HL-60 (cell line): ENCODE measurements at regions not wholly inside any gene's neighbourhood (a gene's known extent, or its start where the extent isn't known, plus 50 kb on each side); places are given as distances from the start of the nearest gene placed in this dataset.

ENCODE experiments used
- DNase-seq, 2 experiments: peaks; one replicate each; pipeline ENCODE4 v3.0.0-alpha.2; 2010 to 2020; ENCODE audit warnings: low read depth in 1 of 2, low spot score in 1 of 2
- H3K27ac ChIP-seq: fragments of 250-450 bp; sonication (Bioruptor Pico); replicated peaks from 2 replicates; pipeline ENCODE4 v1.5.1; 2020; ENCODE audit warnings: mild to moderate bottlenecking, moderate library complexity
- H3K27me3 ChIP-seq: fragments of 250-450 bp; sonication (Bioruptor Pico); 2 replicates; pipeline ENCODE4 v1.5.1; 2021; ENCODE audit warnings: mild to moderate bottlenecking, moderate library complexity; ENCODE audit not compliant: insufficient read depth, poor library complexity, severe bottlenecking
- H3K4me3 ChIP-seq: replicated peaks from 2 replicates; pipeline ENCODE4 v1.5.1; 2011; ENCODE audit warnings: mild to moderate bottlenecking, control low read depth, low read length; ENCODE audit not compliant: insufficient read depth
- GABPA ChIP-seq: IDR thresholded peaks from 2 replicates; pipeline ENCODE4 v1.6.1; 2012; ENCODE audit warnings: low read depth
- POLR2AphosphoS5 ChIP-seq: IDR thresholded peaks from 2 replicates; pipeline ENCODE4 v1.6.1; 2012; ENCODE audit warnings: low read depth
- SPI1 ChIP-seq: IDR thresholded peaks from 2 replicates; pipeline ENCODE4 v1.6.1; 2012; ENCODE audit warnings: low read depth, mild to moderate bottlenecking, borderline replicate concordance
- TF ChIP-seq, protein P1 (sequence below): IDR thresholded peaks from 2 replicates; pipeline ENCODE4 v1.6.1; 2012; ENCODE audit warnings: low read depth; ENCODE audit not compliant: insufficient replicate concordance
- TF ChIP-seq, protein P2 (sequence below): IDR thresholded peaks from one replicate; pipeline ENCODE4 v1.5.1; 2011; ENCODE audit warnings: low read length, control low read depth, inconsistent platforms; ENCODE audit not compliant: insufficient read depth

DNA sequence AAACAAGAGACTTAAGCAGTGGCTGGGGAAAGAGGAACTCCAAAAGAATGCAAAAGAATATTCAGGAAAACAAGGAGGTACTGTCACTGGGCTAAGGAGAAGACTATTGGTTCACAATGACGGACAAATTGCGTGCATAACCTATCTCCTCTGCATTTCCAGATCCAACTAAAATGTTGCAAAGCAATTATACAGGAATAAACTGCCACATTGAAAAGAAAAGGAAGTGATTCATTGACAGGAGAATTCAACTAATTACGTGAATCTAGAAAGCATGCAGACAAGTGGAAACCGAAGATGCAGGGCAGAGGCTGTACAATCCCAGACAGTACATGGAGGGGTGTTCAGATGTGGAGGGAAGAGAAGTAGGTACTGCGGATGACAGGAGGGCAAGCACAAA lies 152.8 kb upstream of the RIPOR2 start:
- H3K4me3 ChIP-seq, result no peak overlapping the region
- TF ChIP-seq GABPA, result no peak
- peak; percentile 8; the same call in 1 of the 2 replicates for TF ChIP-seq SPI1
- H3K27me3 ChIP-seq, result no peaks in the 10 kb centered on the region
- no peak overlapping the region for H3K27ac ChIP-seq
- peak in 1 of 2 experiments; percentile 18 for DNase-seq

DNA sequence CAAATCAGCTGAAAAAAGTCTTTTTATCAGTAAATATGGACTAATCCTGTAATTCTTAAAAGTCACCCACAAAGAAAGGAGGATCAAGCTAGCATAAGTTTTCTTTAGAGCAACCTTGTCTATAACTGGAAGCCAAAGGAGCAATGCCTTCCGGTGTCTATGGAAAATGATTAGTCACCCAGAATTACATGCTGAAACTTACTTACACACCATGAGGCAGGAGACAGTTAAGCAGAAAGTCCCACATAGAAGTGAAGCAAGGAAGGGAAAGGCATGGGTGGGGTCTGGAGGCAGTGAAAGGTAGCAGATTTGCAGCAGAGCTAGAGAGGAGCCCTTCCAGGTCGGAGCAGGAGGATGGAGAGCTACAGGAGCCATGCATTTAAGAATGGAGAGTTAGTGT lies 153.7 kb upstream of the RIPOR2 start:
- Histone ChIP-seq H3K27me3 (no peaks in the 10 kb centered on the region), H3K27ac (no peak overlapping the region), H3K4me3 (no peak overlapping the region)
- TF ChIP-seq SPI1 (no peak), POLR2AphosphoS5 (no peak), GABPA (no peak)
- TF ChIP-seq, protein P1, sequence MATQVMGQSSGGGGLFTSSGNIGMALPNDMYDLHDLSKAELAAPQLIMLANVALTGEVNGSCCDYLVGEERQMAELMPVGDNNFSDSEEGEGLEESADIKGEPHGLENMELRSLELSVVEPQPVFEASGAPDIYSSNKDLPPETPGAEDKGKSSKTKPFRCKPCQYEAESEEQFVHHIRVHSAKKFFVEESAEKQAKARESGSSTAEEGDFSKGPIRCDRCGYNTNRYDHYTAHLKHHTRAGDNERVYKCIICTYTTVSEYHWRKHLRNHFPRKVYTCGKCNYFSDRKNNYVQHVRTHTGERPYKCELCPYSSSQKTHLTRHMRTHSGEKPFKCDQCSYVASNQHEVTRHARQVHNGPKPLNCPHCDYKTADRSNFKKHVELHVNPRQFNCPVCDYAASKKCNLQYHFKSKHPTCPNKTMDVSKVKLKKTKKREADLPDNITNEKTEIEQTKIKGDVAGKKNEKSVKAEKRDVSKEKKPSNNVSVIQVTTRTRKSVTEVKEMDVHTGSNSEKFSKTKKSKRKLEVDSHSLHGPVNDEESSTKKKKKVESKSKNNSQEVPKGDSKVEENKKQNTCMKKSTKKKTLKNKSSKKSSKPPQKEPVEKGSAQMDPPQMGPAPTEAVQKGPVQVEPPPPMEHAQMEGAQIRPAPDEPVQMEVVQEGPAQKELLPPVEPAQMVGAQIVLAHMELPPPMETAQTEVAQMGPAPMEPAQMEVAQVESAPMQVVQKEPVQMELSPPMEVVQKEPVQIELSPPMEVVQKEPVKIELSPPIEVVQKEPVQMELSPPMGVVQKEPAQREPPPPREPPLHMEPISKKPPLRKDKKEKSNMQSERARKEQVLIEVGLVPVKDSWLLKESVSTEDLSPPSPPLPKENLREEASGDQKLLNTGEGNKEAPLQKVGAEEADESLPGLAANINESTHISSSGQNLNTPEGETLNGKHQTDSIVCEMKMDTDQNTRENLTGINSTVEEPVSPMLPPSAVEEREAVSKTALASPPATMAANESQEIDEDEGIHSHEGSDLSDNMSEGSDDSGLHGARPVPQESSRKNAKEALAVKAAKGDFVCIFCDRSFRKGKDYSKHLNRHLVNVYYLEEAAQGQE, result no peak
- TF ChIP-seq, protein P2, sequence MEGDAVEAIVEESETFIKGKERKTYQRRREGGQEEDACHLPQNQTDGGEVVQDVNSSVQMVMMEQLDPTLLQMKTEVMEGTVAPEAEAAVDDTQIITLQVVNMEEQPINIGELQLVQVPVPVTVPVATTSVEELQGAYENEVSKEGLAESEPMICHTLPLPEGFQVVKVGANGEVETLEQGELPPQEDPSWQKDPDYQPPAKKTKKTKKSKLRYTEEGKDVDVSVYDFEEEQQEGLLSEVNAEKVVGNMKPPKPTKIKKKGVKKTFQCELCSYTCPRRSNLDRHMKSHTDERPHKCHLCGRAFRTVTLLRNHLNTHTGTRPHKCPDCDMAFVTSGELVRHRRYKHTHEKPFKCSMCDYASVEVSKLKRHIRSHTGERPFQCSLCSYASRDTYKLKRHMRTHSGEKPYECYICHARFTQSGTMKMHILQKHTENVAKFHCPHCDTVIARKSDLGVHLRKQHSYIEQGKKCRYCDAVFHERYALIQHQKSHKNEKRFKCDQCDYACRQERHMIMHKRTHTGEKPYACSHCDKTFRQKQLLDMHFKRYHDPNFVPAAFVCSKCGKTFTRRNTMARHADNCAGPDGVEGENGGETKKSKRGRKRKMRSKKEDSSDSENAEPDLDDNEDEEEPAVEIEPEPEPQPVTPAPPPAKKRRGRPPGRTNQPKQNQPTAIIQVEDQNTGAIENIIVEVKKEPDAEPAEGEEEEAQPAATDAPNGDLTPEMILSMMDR, result no peak
- peak in 1 of 2 experiments; percentile 49 for DNase-seq

DNA sequence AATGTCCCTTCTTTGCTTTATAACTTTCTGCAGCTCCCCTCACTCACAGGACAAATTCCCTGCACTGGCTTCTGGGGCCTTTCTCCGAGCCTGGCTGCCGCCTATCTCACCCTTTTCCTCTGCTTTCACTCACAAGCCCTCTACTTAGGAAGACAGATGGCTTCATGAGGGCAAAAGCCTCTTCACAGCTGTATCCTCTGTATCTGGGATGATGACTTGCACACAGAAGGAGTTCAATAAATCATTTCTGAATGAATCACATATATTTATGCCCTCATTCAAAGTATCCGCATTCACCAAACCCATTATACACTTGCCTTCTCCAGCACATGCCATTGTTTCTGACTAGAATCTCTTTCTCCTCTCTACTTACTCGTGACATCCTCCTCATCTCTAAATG lies 159.0 kb upstream of the RIPOR2 start:
- no peak overlapping the region for H3K27ac ChIP-seq

DNA sequence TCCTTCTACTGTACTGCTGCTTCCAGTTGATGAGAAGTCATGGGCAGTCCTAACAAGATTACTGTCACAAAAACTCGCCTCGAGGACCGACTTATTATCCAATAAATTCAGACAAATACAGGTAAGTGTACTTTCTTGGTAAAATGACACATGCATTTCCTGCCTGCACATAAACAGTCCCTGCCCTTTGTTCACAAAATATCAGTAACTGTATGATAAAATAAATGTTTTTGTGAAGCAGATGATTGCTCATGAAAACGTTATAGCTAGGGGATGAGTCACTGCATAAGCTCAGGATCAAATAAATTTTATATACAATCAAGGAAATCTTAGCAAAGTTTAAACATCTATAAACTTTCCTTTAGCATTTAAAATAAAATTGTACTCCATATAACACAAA lies 164.5 kb upstream of the RIPOR2 start:
- DNase-seq, result no peak
- H3K4me3 ChIP-seq, result no peak overlapping the region

More for the DNA sequence above, 159.0 kb upstream of the RIPOR2 start:
- no peak overlapping the region for H3K4me3 ChIP-seq
- H3K27me3 ChIP-seq, result peaks cover 5% of the 10 kb centered on the region
- no peak for DNase-seq
- no peak for TF ChIP-seq GABPA

More for the DNA sequence above, 164.5 kb upstream of the RIPOR2 start:
- no peak for TF ChIP-seq SPI1
- TF ChIP-seq, protein P2, result no peak
- no peak for TF ChIP-seq POLR2AphosphoS5
- TF ChIP-seq, protein P1, result no peak
- no peak for TF ChIP-seq GABPA
- Histone ChIP-seq H3K27me3 (peaks cover 5% of the 10 kb centered on the region), H3K27ac (no peak overlapping the region)
